HG03565 (cell line): ENCODE measurements at regions not wholly inside any gene's neighbourhood (a gene's known extent, or its start where the extent isn't known, plus 50 kb on each side); places are given as distances from the start of the nearest gene placed in this dataset.
"Not testable (repeated sequence)": the region's sequence is repeated elsewhere in the genome, so short reads cannot be mapped to it uniquely, and the experiment has no call there.

Experiments used
- ATAC-seq: cut with Tn5 transposase; IDR thresholded peaks from one replicate; pipeline ENCODE4 v1.9.1; 2021; ENCODE audit warnings: mild to moderate bottlenecking, moderate library complexity; ENCODE audit not compliant: unreplicated experiment

- not testable (repeated sequence) for ATAC-seq
Measured at GRCh38 chrX:123788193-123788592, 55.3 kb upstream of the THOC2 start.

- ATAC-seq, result no peak
Measured at GRCh38 chrX:123788744-123789143, 55.9 kb upstream of the THOC2 start.

GRCh38 chrX:123797543-123798447 is 62.1 kb upstream of the XIAP start:
- no peak for ATAC-seq

GRCh38 chrX:123798706-123799430 is 61.0 kb upstream of the XIAP start:
- not testable (repeated sequence) for ATAC-seq

- ATAC-seq, result no peak
Measured at GRCh38 chrX:123801901-123802300, 58.0 kb upstream of the XIAP start.

- peak; percentile 48 for ATAC-seq
Measured at GRCh38 chrX:123803331-123803983, 56.4 kb upstream of the XIAP start.

- not testable (repeated sequence) for ATAC-seq
Measured at GRCh38 chrX:123803984-123804365, 55.9 kb upstream of the XIAP start.

- ATAC-seq, result no peak
Measured at GRCh38 chrX:123807835-123808416, 51.9 kb upstream of the XIAP start.

GRCh38 chrX:123809854-123810375 is 49.9 kb upstream of the XIAP start:
- no peak for ATAC-seq
